ENCODE measurements at regions not wholly inside any gene's neighbourhood (a gene's known extent, or its start where the extent isn't known, plus 50 kb on each side); places are given as distances from the start of the nearest gene placed in this dataset.

DNA sequence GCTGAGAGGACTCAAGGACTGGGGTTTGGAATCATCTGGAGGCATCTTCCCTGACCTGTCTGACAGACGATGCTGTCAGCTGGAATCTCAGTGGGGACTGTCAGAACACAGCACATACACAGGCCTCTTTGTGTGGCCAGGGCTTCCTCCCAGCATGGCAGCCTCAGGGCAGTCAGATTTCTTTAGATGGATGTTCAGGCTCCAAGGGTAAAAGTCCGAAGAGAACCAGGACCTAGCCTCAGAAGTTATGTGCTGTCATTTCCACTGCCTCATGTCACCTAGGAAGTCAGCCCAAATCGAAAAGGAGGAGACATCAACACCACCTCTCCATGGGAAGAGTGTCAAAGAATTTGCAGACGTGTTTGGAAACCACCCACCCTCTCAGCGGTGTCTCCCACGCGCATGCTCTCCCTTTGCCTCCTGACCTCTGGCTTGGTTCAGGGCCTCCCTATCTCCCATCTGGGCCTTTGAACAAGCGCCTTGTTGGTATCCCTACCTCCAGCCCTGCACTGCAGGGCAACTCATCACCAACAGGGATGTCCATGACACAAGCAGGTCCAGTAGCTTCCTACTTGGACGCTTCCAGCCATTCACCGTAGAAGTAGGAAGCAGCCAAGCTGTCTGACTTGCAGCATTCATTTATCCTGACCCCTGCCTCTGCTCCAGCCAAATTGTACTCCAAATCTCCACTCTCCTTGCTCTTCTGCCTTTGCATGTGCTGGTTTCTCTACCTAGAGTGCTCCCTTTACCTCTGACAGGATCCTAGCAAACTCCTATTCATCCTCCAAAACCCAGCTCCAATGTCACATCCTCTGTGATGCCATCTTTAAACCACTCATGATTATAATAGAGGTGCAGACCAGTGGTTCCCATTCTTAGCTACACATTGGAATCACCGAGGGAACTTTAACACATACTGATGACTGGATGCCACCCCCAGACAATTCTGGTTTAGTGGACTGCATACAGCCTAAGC, 121.6 kb downstream of the OAT start:
- TF ChIP-seq EZH2phosphoT487 (IDR thresholded peaks at IDR 0.05; ENCODE audit: low read depth, severe bottlenecking, unreplicated experiment) (no peak), EZH2 (IDR thresholded peaks at IDR 0.05; ENCODE audit: borderline replicate concordance) (no peak)
- TF ChIP-seq, protein P1, sequence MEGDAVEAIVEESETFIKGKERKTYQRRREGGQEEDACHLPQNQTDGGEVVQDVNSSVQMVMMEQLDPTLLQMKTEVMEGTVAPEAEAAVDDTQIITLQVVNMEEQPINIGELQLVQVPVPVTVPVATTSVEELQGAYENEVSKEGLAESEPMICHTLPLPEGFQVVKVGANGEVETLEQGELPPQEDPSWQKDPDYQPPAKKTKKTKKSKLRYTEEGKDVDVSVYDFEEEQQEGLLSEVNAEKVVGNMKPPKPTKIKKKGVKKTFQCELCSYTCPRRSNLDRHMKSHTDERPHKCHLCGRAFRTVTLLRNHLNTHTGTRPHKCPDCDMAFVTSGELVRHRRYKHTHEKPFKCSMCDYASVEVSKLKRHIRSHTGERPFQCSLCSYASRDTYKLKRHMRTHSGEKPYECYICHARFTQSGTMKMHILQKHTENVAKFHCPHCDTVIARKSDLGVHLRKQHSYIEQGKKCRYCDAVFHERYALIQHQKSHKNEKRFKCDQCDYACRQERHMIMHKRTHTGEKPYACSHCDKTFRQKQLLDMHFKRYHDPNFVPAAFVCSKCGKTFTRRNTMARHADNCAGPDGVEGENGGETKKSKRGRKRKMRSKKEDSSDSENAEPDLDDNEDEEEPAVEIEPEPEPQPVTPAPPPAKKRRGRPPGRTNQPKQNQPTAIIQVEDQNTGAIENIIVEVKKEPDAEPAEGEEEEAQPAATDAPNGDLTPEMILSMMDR (IDR thresholded peaks at IDR 0.05; ENCODE audit: poor library complexity): no peak
- no peak for DNase-seq (ENCODE audit: low spot score)
- no peak overlapping the region for H3K4me3 ChIP-seq
- no peaks in the 10 kb centered on the region for H3K36me3 ChIP-seq (replicated peaks; ENCODE audit: insufficient read depth, low read depth)
- H3K9me2 ChIP-seq (replicated peaks; ENCODE audit: insufficient read depth): no peaks in the 10 kb centered on the region
- H3K27ac ChIP-seq: no peak overlapping the region
- H2AFZ ChIP-seq: no peak overlapping the region
- H3K4me2 ChIP-seq: no peak overlapping the region
- no peaks in the 10 kb centered on the region for H3K4me1 ChIP-seq (ENCODE audit: insufficient read depth)
- no peaks in the 10 kb centered on the region for H3K79me2 ChIP-seq
- H3K9me3 ChIP-seq (ENCODE audit: low read depth): no peaks in the 10 kb centered on the region
- WGBS (ENCODE audit: low lambda C conversion rate, missing lambda C conversion rate): 90% methylated on average over 11 of the region's 11 CpGs
- no peaks in the 10 kb centered on the region for H3K27me3 ChIP-seq
- no peaks in the 10 kb centered on the region for H4K20me1 ChIP-seq (ENCODE audit: insufficient read depth, poor library complexity, severe bottlenecking)

DNA sequence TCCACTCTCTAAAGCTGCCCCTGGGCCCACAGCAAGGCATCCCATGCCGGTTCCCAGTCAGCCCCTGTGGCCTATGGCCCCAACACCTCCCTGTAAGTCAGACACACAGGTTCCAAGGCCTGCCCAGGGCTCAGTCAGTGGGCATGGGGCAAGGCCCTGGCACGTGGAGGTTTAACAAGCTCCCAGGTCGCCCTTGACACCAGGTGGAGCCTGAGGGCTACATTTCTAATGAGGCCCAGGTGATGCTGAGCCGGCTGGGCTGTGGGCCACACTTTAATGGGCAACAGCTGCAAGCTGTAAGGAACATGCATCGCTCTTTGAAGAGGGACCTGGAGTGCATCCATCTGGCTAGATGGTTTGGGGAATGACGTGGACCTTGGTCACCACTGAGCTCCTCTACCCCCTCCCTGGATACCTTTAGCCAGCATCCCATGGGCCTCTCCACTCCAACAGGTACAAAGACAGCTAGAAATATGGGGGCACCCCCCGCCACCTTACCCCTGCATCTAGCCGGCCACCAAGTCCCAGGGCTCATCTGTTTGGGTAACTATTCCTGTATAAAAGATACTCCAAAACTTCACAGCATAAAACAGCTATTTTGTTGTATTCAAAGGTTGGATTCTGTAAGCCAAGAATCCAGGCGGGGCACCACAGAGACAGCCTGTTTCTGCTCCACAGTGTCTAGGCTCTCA, 122.5 kb downstream of the OAT start:
- DNase-seq (ENCODE audit: low spot score): peak; percentile 37
- Histone ChIP-seq H3K79me2 (no peaks in the 10 kb centered on the region), H3K4me3 (no peak overlapping the region), H3K4me2 (no peak overlapping the region), H2AFZ (no peak overlapping the region), H4K20me1 (ENCODE audit: insufficient read depth, poor library complexity, severe bottlenecking) (no peaks in the 10 kb centered on the region), H3K9me3 (ENCODE audit: low read depth) (no peaks in the 10 kb centered on the region), H3K4me1 (ENCODE audit: insufficient read depth) (no peaks in the 10 kb centered on the region), H3K27ac (no peak overlapping the region), H3K27me3 (no peaks in the 10 kb centered on the region), H3K36me3 (replicated peaks; ENCODE audit: insufficient read depth, low read depth) (no peaks in the 10 kb centered on the region), H3K9me2 (replicated peaks; ENCODE audit: insufficient read depth) (no peaks in the 10 kb centered on the region)
- TF ChIP-seq, protein P1 (IDR thresholded peaks at IDR 0.05; ENCODE audit: poor library complexity): no peak
- TF ChIP-seq EZH2phosphoT487 (IDR thresholded peaks at IDR 0.05; ENCODE audit: low read depth, severe bottlenecking, unreplicated experiment): no peak
- TF ChIP-seq EZH2 (IDR thresholded peaks at IDR 0.05; ENCODE audit: borderline replicate concordance): no peak
- 70% methylated on average over 9 of the region's 9 CpGs for WGBS (ENCODE audit: low lambda C conversion rate, missing lambda C conversion rate)

DNA sequence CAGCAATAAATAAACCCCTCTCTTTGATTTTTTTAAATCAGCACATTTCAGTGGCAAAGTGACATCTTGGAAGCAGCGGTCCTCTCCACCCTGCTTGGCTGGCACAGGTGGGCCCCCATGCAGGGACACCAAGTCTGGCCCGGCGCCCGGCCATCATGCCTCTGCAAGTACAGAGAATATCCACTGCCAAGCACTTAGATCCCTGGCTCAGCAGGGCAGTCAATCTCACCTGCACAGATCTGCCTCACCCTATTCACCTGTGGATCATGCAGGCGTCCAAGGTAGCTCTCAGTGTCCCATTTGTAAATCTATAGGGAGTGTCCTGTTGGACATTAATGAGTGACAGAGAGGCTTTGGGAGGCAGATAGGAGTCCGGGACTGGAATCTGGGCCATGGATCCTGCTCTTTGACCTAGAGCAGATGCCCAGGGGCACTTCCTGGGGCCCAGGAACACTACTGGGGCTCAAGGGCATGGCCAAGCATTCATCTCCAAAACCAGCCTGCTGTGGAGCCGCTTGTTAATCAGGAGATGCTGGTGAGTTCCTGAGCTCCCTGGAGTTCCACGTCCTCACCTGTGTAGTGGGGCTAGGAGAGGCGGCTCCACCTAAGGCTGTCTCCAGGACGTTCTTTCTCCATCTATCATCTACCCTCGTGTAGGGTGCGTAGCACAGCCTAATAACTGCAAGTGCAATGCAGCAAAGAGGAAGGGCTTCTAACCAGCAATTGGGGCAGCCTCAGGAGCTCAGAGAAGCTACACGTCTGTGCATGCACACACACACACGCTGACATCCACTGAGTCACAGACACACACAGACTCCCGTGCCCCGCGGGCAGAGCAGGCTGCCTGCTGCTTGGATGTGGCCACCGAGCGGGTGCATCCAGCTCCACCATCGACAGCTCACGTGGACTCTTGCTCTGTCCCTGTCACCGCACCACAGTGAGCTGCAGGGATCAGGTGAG, 123.6 kb downstream of the OAT start:
- TF ChIP-seq, protein P1 (IDR thresholded peaks at IDR 0.05; ENCODE audit: poor library complexity): no peak
- TF ChIP-seq EZH2phosphoT487 (IDR thresholded peaks at IDR 0.05; ENCODE audit: low read depth, severe bottlenecking, unreplicated experiment): no peak
- WGBS (ENCODE audit: low lambda C conversion rate, missing lambda C conversion rate): 90% methylated on average over 22 of the region's 22 CpGs
- no peak overlapping the region for H3K27ac ChIP-seq
- no peaks in the 10 kb centered on the region for H3K79me2 ChIP-seq
- H3K9me3 ChIP-seq (ENCODE audit: low read depth): no peaks in the 10 kb centered on the region
- H3K4me3 ChIP-seq: no peak overlapping the region
- no peaks in the 10 kb centered on the region for H3K4me1 ChIP-seq (ENCODE audit: insufficient read depth)
- no peak overlapping the region for H3K4me2 ChIP-seq
- H3K9me2 ChIP-seq (replicated peaks; ENCODE audit: insufficient read depth): no peaks in the 10 kb centered on the region
- DNase-seq (ENCODE audit: low spot score): no peak
- H4K20me1 ChIP-seq (ENCODE audit: insufficient read depth, poor library complexity, severe bottlenecking): no peaks in the 10 kb centered on the region
- H3K36me3 ChIP-seq (replicated peaks; ENCODE audit: insufficient read depth, low read depth): no peaks in the 10 kb centered on the region
- H2AFZ ChIP-seq: no peak overlapping the region
- H3K27me3 ChIP-seq: no peaks in the 10 kb centered on the region
